G401 (cell line): ENCODE measurements at regions not wholly inside any gene's neighbourhood (a gene's known extent, or its start where the extent isn't known, plus 50 kb on each side); places are given as distances from the start of the nearest gene placed in this dataset.

ENCODE experiments used
- DNase-seq: peaks from one replicate; pipeline ENCODE4 v3.0.0-alpha.2; 2015; ENCODE audit warnings: low spot score
- in situ Hi-C: cut with HindIII; loops from 2 replicates; pipeline ENCODE4 v1.10.0; 2016; ENCODE audit warnings: low sequenced_read_pairs, mixed read lengths

DNA sequence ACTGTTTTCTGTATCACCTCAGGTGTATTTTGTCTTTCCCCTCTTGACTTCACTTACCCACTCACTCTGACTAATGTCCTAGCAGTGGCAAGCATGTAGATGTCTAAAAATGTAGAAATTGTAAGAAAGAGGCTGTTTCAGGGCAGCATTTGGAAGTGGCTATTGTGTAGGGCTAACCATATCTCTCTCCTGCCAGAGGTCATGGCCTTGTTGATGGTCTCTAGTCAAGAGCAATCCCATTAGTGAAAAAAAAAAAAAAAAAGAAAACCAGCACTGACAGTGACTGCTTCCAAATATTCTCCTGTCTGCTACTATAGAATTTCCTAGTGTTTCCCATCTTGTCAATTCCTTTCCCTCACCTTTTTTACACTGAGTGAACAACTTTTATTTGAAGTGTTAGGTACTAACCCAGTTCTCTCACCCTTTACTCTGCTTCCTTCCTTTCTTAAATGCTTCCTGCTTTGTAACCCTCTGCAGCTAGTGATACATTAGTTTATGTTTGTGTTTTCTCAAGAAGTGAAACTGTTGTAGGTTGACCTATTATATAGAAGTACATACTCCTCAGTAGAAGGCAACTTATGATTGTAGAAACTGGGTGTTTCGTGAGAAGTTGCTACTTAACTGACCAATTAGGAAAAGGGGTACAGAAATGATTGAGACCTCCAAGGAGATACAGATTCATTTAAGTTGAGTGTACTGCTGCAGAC lies 174.1 kb upstream of the PTPRK start:
- no peak for DNase-seq
- in situ Hi-C loops: no loop called here

DNA sequence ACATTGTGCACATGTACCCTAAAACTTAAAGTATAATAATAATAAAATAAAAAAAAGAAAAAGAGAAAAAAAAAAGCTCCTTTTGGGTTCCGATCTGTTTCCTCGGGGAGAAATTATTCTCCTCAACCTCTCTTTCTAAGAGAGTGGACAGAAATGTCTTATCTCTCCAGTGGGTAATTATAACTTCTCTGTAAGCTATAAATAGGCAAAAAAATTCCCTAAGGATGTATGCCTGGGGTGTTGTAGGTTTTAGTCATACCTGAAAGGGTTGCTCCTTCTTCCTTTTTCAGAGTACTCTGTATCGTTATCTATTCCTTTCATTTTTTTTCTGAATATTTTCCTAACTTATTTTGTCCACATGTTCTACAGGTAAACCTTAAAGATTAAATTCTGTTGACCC lies 169.7 kb upstream of the PTPRK start:
- in situ Hi-C loops: no loop called here
- DNase-seq: no peak

DNA sequence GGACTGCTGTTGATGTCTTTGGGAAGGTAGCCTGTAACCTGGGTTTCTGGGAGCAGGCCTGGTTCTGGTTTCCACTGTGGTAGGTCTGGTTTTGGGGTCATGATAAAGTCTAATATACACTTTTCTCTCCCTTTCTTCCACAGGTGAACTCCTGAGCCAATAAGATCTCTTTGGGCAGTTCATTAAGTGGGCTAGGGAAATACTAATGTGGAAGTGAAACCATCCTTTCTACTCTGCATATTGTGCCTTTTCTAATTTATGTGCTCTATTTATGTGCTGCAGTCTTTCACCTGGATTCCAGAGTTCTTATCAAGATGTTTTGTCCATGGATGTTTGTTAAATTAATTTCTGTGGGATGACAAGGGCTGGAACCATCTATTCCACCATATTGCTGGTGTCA lies 165.7 kb upstream of the PTPRK start:
- DNase-seq: no peak
- in situ Hi-C loops: no loop called here

DNA sequence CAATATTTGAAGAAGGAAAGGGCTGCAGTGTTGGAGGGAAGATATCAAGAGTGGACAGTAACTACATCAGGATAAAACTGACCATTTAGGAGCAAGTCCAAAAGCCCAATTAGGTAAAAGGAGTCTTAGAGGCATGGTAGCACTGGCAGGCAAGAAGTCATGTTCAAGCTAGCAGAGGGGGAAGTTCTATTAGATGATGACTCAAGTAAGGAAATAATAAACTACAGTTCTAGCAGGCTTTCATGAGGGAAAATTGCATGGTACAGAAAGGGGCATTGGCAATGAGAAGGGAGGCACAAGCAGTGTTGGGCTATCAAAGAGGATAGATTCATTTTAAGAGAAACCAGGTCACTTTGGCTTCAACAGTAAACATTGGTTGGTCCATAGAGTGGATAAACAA lies 156.1 kb upstream of the PTPRK start:
- DNase-seq: no peak
- in situ Hi-C loops: no loop called here

DNA sequence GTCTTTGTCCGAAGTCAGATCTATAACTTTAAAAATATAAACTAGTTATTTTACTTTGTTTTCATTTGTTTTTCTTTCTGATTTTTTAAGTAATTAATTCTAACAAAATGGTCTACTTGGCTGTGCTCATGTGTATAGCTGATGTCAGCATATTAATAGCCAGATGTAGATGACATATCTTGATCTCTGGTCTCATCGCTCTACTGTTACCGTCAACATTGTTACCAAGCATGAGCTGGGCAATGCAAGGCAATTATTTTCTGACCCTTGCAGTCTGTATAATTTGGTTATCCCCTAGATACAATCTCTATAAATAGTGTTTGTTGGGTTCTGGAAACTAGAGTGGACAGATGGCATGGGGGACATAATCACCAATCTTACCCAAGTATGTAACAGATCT lies 151.6 kb upstream of the PTPRK start:
- in situ Hi-C loops: no loop called here
- DNase-seq: no peak

DNA sequence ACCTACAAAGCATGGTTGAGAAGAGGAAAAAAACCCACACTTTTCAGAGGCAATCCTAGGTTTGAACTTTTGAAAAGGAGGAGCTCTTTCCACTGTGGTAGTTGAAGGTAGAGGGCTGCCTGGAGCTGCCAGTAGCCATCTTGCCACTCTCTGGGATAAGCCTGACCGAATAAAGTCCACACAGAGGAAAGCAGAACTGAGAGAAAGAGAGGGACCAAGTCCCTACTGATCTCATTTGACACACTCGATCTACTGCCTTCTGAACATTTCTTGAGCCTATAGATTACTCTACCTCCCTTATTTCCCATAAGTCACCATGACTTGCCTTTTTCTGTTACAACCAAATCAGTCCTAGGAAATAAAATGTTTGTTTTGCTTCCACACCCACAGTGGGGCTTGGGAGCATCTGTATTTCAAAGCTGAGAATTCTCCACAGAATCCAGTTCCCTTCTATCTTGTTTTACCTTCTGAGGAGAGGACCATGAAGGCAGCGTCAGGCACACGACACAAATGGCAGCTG lies 147.0 kb upstream of the PTPRK start:
- in situ Hi-C loops: no loop called here
- no peak for DNase-seq

DNA sequence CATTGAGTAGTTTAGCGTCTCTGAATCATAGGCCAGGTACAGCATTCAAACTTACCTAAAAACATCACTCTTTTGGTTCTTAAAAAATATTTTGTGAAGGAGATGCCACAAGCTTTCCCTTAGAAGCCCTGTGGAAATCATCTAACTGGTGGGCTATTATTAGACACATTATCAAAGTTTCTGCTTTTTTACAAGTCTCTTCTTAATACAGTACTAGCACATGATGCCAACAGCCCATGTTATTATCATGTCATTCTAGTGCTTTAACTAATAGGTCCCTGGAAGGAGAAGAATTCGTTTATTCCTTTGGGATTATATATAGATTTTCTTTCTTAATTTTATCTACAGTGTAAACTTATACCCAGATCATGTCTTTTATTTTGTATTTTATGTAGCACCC lies 146.0 kb upstream of the PTPRK start:
- no peak for DNase-seq
- in situ Hi-C loops: no loop called here

DNA sequence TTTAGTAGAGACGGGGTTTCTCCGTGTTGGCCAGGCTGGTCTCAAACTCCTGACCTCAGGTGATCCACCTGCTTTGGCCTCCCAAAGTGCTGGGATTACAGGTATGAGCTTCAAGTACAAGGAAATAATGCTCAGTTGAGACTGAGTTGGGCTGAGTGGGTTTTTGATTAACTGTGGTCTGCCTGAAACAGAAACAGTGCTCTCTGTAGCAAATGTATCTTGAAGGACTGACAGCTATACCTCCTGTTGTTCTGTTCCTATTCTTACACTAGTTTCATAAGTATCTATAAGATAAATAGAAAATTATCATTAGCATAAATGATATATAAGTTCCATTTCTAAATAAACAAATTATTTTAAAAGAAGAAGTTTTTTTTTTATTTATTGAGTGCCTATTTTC lies 142.8 kb upstream of the PTPRK start:
- in situ Hi-C loops: no loop called here
- no peak for DNase-seq

DNA sequence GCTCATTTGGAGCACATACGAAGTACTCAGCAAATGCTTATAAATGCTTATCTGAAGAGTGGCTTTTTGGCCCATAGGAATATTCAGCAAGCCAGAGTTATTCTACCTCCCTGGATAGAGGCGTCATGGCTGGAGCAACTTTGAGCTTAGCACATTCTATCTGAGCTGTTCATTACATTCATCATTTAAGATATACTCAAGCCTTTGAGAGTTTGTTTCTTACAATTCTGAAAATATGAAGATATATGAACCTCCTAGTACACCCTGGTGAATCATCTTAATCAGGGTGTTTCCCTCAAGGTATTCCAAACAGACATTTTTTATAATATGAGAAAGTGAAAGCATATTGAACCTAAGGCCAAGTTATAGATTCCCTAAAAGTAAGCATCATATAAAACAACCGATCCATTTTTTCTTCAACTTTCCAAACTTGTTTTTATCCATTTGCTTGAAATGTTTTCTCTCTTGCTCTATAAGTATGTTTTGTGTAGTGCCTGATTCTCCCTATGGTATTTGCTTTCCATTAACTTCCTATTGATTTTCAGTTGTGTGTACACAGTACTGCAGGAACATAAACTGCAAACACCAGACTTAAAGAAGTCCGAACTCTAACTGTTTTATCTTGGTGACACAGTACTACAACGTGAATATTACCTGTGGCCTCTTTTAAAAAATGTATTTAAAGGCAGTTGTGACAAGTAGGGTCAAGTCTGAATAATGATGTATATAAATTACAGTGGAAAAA lies 139.7 kb upstream of the PTPRK start:
- DNase-seq: no peak
- in situ Hi-C loops: no loop called here

DNA sequence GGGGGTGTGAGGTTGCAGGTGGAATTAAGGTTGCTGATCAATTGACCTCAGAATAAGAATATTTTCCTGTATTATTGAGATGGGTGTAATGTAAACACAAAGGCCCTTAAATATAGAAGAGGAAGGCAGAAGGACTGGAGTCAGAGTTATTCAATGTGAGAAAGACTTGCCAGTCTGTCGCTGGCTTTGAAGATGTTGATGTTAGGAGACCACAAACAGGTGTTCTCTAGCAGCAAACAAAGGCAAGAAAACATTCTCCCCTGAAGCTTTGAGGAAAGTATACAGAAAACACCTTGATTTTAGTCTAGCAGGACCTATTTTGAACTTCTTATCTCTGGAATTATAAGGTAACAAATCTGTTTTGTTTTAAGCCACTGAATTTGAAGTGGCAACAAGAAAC lies 138.9 kb upstream of the PTPRK start:
- in situ Hi-C loops: no loop called here
- DNase-seq: no peak

DNA sequence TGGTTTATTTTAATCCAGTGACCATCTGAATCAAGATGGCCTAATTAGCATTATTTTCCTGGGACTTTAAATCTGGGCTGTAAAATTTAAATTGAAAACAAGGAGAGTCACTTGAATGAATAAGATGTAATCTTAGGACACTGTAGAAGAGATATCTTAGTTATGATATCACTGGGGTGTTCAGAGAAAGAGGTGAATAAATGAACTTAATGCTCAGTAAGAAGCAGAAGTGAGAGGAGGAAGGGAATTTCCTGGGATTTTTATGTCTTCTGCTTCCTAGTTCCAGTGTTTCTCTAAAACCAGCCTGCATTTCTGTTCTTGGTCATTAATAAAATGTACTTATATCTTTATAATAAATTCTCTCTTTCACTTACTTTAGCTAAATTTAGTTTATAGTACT lies 136.8 kb upstream of the PTPRK start:
- in situ Hi-C loops: no loop called here
- DNase-seq: no peak

DNA sequence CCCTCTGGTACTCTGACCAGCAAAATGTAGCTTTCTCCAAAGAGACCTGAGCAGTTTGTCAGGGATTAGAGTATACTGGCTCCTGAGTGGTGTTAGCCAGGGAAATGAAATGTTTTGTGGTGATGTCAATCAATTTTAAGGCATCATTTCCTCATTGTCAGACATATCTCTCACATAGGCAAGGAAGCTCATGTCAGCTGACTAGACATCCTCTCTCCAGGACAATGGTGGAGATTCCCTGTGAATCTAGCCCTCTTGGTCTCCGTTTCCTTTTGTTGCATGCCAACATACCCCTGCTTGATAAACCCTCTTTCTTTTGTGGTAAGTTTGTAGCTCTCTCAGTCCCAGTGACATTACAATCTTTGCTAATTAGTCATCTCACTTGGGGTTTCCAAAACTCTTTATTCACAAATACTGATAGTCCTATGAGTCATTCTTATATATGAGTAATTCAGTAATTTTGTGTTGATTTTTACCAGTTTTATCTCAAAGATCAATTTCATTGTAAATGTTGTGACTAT lies 135.6 kb upstream of the PTPRK start:
- no peak for DNase-seq
- in situ Hi-C loops: no loop called here

DNA sequence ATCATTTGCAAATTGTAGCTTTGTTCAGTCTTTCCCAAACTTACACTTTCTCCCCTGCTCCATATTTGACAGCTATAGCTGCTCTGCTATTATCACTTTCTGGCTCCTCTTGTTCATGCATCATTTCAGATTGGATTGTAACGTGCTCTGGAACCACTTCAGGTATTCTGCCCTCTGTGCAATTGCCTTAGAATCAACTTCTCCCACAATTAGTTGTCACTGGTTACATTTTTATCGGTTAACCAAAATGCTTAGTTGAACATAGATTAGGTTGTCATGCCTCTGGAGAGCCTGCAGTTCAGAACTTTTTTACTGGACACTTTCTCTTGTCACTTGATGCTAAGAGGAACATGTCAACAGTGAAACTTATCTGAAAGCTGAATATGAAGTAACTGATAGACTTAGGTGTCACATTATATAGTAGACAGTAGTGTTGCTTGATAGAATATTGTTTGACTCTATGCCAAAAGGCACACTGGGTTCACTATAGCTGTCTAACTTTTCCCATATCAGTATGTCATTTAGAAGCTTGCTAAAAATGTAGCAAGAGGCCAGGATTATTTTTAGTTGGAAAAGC lies 127.7 kb upstream of the PTPRK start:
- in situ Hi-C loops: no loop called here
- no peak for DNase-seq

DNA sequence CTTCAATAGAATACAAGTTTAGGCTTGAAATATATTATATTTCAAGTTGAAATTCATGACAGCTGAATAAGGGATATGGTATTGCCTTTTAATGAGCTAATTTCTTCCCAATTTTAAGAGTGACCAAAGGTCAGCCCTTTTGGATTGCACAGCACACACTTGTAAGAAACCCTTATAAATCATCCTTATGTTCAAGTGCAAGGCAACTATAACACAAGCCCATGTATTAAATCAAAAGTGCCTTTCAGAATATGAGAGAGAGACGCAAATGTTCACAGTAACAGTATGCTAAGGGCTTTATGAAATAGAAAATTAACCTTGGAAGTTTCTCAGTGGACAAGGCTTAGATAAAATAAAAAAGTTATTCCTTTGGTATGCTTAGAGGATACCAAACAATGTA lies 121.7 kb upstream of the PTPRK start:
- DNase-seq: no peak
- in situ Hi-C loops: no loop called here

DNA sequence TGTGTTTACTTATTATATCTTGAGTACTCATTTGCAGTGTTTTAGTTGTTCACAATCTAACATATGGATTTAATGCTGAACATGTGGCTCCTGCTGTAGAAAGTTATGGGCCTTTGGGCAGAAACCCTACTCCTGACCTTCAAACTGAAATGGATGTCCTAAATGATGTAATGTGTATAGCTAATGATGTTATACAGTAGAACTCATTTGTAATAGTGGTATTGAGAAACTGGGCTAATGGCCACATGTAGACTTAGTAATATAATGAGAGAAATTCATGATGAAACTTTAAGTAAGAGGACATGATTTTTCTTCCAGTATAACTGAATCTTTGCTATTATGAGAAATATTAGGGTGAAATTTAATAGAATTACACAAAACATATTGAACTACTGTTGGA lies 121.3 kb upstream of the PTPRK start:
- DNase-seq: no peak
- in situ Hi-C loops: no loop called here

DNA sequence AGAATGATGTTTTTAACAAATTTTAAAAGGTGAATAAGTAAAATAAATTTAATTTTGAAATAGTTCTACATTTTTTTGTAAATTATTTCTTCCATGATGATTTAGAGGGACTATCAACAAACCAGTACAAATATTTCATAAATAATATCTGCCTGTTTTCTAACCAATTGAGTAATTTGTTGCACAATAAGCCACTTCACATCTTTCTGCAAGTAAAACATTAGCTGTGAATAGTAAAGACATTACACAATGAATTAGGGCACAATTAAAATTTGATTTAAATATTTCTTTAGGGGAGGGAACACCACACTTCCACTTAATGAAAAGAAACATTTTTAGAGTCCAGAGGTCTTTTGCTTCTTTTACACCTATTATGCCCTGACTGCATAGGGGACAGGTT lies 118.4 kb upstream of the PTPRK start:
- in situ Hi-C loops: no loop called here
- DNase-seq: no peak

DNA sequence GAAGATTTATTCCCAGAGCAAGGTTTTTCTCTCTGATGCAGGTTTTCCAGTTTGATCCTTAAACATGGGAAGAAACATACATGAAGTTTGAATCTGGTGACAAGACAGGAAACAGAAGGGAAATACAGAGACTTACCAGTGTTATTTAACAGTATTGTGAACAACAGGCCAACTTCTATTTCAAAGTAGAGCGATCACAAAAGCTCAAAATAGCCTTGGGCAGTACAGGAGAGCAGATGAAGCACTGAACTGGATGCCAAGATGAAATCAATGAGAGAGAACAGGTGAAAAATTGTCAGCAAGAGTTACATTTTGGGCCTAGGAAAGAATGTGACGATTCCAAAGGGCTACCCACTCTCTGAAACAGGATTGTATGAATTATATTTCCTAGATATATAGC lies 114.8 kb upstream of the PTPRK start:
- DNase-seq: peak; percentile 9
- in situ Hi-C loops: no loop called here

DNA sequence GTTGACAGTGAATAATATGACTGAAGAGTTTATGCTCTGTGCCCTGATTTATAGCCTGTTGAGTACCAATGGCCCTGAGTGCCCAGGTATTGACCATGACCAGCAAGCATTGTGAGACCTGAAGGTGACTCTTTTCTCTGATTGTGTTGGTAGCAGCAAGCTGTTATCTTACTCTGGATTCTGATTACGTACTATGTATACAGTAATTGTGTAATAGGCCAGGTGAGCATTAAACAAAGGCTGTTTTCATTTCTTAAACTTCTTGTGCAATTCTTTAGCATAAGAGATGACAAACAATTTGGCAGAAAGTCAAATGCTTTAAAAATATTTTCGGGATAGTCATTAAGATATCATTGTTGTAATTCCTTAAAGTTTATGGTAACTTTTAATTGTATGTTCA lies 111.7 kb upstream of the PTPRK start:
- DNase-seq: no peak

DNA sequence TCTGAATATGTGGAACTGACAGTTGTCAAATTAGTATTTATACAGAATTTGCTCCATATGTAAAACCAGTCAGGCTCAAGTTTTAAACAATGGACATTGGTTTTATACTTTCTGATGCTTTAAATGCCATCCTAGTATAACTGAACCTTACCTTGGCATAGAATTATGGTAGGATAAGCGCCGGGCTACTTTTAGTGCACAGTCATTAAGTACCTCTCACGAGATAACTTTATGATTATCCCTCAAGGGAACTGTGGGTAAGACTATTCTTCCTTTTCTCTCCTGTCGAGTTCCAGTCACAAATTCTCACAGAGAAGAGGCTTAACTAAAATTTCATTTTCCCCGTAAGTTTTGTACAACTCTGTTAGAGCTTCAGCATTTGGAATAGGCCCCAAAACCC lies 110.6 kb upstream of the PTPRK start:
- no peak for DNase-seq
- in situ Hi-C loops: no loop called here

More for the DNA sequence above, 111.7 kb upstream of the PTPRK start:
- in situ Hi-C loops: no loop called here

DNA sequence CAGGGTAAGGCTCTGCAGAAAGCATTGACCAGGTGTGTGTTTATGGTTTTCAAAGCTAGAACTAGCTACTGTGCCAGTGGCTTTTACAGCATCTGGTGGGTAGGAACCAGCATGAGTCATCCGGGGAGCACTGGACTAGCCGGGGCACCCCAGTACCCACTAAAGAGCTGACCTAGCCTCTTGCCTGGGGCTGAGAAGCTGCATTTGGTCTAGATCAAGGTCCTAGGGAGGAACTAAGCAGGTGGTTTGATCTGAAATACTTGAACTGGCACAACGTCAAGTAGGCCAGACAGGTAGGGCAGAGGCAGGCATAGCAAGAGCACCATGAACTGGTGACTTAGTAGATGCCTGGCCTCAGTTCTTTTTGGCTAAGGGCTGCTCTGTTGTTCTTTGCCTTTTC lies 109.8 kb upstream of the PTPRK start:
- DNase-seq: no peak
- in situ Hi-C loops: no loop called here
